K562 (cell line): ENCODE measurements at regions not wholly inside any gene's neighbourhood (a gene's known extent, or its start where the extent isn't known, plus 50 kb on each side); places are given as distances from the start of the nearest gene placed in this dataset.
"Not testable (repeated sequence)": the region's sequence is repeated elsewhere in the genome, so short reads cannot be mapped to it uniquely, and the experiment has no call there.

ENCODE experiments used
- ETV6 ChIP-seq, 3 experiments: fragments of 150-350 bp in 1 of 3; sonication (generic) in 1 of 3; formaldehyde crosslinking in 1 of 3; IDR thresholded peaks; 2 replicates each; pipeline versions ENCODE4 v1.6.1 to v1.8.0; 2014 to 2022; ENCODE audit warnings: borderline replicate concordance in 2 of 3, low read depth in 2 of 3, antibody characterized with exemption in 1 of 3, low read length in 1 of 3, mild to moderate bottlenecking in 1 of 3, missing genetic modification reagents in 1 of 3
- MTA2 ChIP-seq: fragments of 450-650 bp; IDR thresholded peaks from 2 replicates; pipeline ENCODE4 v1.6.1; 2016; ENCODE audit warnings: low read depth
- NRF1 ChIP-seq, 2 experiments: fragments of 450-650 bp; IDR thresholded peaks in 1 of 2; conservative IDR thresholded peaks in 1 of 2; 2 replicates each; pipeline ENCODE4 v1.6.1; 2014; ENCODE audit warnings: mild to moderate bottlenecking in 2 of 2
- TF ChIP-seq, protein P1 (sequence below): sonication (generic); formaldehyde crosslinking; IDR thresholded peaks from 2 replicates; pipeline ENCODE4 v1.9.0; 2022; ENCODE audit warnings: mild to moderate bottlenecking, missing genetic modification reagents
- TF ChIP-seq, protein P2 (sequence below), 2 experiments: fragments of 200-800 bp in 1 of 2; sonication (Bioruptor generic) in 1 of 2; sonication (generic) in 1 of 2; formaldehyde crosslinking in 1 of 2; IDR thresholded peaks in 1 of 2; conservative IDR thresholded peaks in 1 of 2; 2 replicates each; pipeline versions ENCODE4 v1.5.0 to v1.6.1; 2016 to 2020; ENCODE audit warnings: missing compliant biosample characterization in 1 of 2, missing genetic modification characterization in 1 of 2, missing genetic modification reagents in 1 of 2

DNA sequence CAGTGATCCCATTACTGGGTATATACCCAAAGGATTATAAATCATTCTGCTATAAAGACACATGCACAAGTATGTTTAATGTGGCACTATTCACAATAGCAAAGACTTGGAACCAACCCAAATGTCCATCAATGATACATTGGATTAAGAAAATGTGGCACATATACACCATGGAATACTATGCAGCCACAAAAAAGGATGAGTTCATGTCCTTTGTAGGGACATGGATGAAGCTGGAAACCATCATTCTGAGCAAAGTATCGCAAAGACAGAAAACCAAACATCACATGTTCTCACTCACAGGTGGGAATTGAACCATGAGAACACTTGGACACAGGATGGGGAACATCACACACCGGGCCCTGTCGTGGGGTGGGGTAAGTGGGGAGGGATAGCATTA lies 150.2 kb upstream of the PIK3R1 start:
- not testable (repeated sequence) for TF ChIP-seq ETV6 (IDR thresholded peaks at IDR 0.05; ENCODE audit: borderline replicate concordance in 1 of 2, low read depth in 2 of 2, low read length in 1 of 2); ETV6 (CRISPR knock-in tag; IDR thresholded peaks at IDR 0.05; ENCODE audit: borderline replicate concordance); MTA2; NRF1 (conservative IDR thresholded peaks at IDR 0.05 in 1 of 2, IDR thresholded peaks at IDR 0.05 in 1 of 2)
- TF ChIP-seq, protein P1, sequence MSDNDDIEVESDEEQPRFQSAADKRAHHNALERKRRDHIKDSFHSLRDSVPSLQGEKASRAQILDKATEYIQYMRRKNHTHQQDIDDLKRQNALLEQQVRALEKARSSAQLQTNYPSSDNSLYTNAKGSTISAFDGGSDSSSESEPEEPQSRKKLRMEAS (CRISPR knock-in tag) = not testable (repeated sequence)
- TF ChIP-seq, protein P2, sequence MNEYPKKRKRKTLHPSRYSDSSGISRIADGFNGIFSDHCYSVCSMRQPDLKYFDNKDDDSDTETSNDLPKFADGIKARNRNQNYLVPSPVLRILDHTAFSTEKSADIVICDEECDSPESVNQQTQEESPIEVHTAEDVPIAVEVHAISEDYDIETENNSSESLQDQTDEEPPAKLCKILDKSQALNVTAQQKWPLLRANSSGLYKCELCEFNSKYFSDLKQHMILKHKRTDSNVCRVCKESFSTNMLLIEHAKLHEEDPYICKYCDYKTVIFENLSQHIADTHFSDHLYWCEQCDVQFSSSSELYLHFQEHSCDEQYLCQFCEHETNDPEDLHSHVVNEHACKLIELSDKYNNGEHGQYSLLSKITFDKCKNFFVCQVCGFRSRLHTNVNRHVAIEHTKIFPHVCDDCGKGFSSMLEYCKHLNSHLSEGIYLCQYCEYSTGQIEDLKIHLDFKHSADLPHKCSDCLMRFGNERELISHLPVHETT (CRISPR knock-in tag; conservative IDR thresholded peaks at IDR 0.05 in 1 of 2, IDR thresholded peaks at IDR 0.05 in 1 of 2) = not testable (repeated sequence)
